HL-60 (cell line): ENCODE measurements at regions not wholly inside any gene's neighbourhood (a gene's known extent, or its start where the extent isn't known, plus 50 kb on each side); places are given as distances from the start of the nearest gene placed in this dataset.

Experiments
- DNase-seq, 2 experiments: peaks; one replicate each; pipeline ENCODE4 v3.0.0-alpha.2; 2010 to 2020; ENCODE audit warnings: low read depth in 1 of 2, low spot score in 1 of 2
- H3K27ac ChIP-seq: fragments of 250-450 bp; sonication (Bioruptor Pico); replicated peaks from 2 replicates; pipeline ENCODE4 v1.5.1; 2020; ENCODE audit warnings: mild to moderate bottlenecking, moderate library complexity
- H3K27me3 ChIP-seq: fragments of 250-450 bp; sonication (Bioruptor Pico); 2 replicates; pipeline ENCODE4 v1.5.1; 2021; ENCODE audit warnings: mild to moderate bottlenecking, moderate library complexity; ENCODE audit not compliant: insufficient read depth, poor library complexity, severe bottlenecking
- H3K4me3 ChIP-seq: replicated peaks from 2 replicates; pipeline ENCODE4 v1.5.1; 2011; ENCODE audit warnings: mild to moderate bottlenecking, control low read depth, low read length; ENCODE audit not compliant: insufficient read depth
- CTCF ChIP-seq: IDR thresholded peaks from one replicate; pipeline ENCODE4 v1.5.1; 2011; ENCODE audit warnings: low read length, control low read depth, inconsistent platforms; ENCODE audit not compliant: insufficient read depth
- GABPA ChIP-seq: IDR thresholded peaks from 2 replicates; pipeline ENCODE4 v1.6.1; 2012; ENCODE audit warnings: low read depth
- POLR2AphosphoS5 ChIP-seq: IDR thresholded peaks from 2 replicates; pipeline ENCODE4 v1.6.1; 2012; ENCODE audit warnings: low read depth
- REST ChIP-seq: IDR thresholded peaks from 2 replicates; pipeline ENCODE4 v1.6.1; 2012; ENCODE audit warnings: low read depth; ENCODE audit not compliant: insufficient replicate concordance
- SPI1 ChIP-seq: IDR thresholded peaks from 2 replicates; pipeline ENCODE4 v1.6.1; 2012; ENCODE audit warnings: low read depth, mild to moderate bottlenecking, borderline replicate concordance

GRCh38 chr4:175414602-175415001 is 397.5 kb downstream of the GPM6A start:
- no peak for DNase-seq
- TF ChIP-seq REST, result no peak
- TF ChIP-seq GABPA, result no peak
- no peak for TF ChIP-seq SPI1
- no peak for TF ChIP-seq POLR2AphosphoS5
- no peak for TF ChIP-seq CTCF
- Histone ChIP-seq H3K27ac (no peak overlapping the region), H3K27me3 (no peaks in the 10 kb centered on the region), H3K4me3 (no peak overlapping the region)

GRCh38 chr4:175418516-175418915 is 393.5 kb downstream of the GPM6A start:
- no peak for DNase-seq
- Histone ChIP-seq H3K4me3 (no peak overlapping the region), H3K27ac (no peak overlapping the region), H3K27me3 (no peaks in the 10 kb centered on the region)
- no peak for TF ChIP-seq SPI1
- no peak for TF ChIP-seq REST
- TF ChIP-seq GABPA, result no peak
- TF ChIP-seq POLR2AphosphoS5, result no peak
- no peak for TF ChIP-seq CTCF

- Histone ChIP-seq H3K27ac (no peak overlapping the region), H3K4me3 (no peak overlapping the region), H3K27me3 (no peaks in the 10 kb centered on the region)
- TF ChIP-seq POLR2AphosphoS5, result no peak
- TF ChIP-seq SPI1, result no peak
- no peak for TF ChIP-seq CTCF
- no peak for TF ChIP-seq GABPA
- no peak for TF ChIP-seq REST
- no peak for DNase-seq
Measured at GRCh38 chr4:175419236-175419718, 392.8 kb downstream of the GPM6A start.
